ENCODE measurements at regions not wholly inside any gene's neighbourhood (a gene's known extent, or its start where the extent isn't known, plus 50 kb on each side); places are given as distances from the start of the nearest gene placed in this dataset.

DNA sequence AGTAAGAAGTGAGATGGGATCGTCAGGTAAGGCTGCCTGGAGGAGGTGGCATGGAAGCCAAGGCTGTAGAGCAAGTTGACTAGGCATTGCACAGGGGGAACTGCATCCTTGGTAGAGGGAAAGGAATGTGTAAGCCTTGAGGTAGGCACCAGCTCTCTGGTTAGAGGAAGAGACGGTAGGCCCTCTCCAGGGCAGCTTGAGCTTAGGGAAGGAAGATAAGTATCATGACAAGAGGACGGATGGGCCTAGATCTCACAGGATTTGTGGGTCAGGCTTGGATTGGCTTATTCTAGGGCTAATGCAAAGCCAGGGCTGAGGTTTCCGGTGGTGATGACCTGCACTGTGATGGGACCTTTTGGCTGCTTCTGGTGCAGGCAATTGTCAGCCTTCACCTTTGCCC, 1035.8 kb downstream of the TBC1D22A start:
- intact Hi-C loops (cut with micrococcal nuclease) = no loop called here
- Mint-ChIP-seq H3K36me3 (ENCODE audit: low read depth) (no peaks in the 10 kb centered on the region), H3K4me3 (no peak overlapping the region), H3K4me1 (ENCODE audit: low read depth) (no peaks in the 10 kb centered on the region), H3K27ac (no peak overlapping the region), H3K27me3 (ENCODE audit: low read depth) (peaks cover 9% of the 10 kb centered on the region), H3K9me3 (no peaks in the 10 kb centered on the region)
- CTCF ChIA-PET = no interaction called here
- no peak for DNase-seq

DNA sequence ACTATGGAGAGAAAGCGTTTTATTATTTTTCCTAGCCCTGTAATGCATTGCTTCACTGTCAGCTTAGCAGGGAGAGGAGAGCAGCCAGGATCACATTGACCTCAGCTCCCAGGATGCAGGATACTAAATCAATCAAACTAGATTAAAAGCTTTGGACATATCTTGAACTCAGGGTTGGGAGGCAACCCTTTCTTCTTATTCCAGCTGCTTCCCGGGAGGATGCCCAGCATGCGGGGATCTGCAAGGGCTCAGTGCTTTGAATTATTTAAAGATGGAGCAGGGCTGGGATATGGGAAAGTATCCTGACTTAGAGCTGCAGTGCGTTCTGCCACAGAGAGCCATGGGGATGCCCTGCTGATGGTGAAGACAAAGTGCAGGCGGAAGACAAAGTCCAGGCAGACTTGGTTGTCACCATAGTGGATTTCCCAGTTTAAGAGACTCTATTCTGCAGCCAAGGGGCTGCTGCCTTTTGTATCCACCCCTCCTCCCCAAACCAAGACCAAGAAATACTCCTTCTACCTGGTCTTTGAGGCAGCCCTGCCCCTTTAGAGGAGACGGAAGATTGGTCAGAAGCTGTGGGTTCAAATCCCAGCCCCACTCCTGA, 1035.0 kb downstream of the TBC1D22A start:
- CTCF ChIA-PET = no interaction called here
- Mint-ChIP-seq H3K4me3 (no peak overlapping the region), H3K9me3 (no peaks in the 10 kb centered on the region), H3K27ac (no peak overlapping the region), H3K4me1 (ENCODE audit: low read depth) (no peaks in the 10 kb centered on the region), H3K36me3 (ENCODE audit: low read depth) (no peaks in the 10 kb centered on the region), H3K27me3 (ENCODE audit: low read depth) (peaks cover 9% of the 10 kb centered on the region)
- no peak for DNase-seq
- intact Hi-C loops (cut with micrococcal nuclease) = no loop called here

DNA sequence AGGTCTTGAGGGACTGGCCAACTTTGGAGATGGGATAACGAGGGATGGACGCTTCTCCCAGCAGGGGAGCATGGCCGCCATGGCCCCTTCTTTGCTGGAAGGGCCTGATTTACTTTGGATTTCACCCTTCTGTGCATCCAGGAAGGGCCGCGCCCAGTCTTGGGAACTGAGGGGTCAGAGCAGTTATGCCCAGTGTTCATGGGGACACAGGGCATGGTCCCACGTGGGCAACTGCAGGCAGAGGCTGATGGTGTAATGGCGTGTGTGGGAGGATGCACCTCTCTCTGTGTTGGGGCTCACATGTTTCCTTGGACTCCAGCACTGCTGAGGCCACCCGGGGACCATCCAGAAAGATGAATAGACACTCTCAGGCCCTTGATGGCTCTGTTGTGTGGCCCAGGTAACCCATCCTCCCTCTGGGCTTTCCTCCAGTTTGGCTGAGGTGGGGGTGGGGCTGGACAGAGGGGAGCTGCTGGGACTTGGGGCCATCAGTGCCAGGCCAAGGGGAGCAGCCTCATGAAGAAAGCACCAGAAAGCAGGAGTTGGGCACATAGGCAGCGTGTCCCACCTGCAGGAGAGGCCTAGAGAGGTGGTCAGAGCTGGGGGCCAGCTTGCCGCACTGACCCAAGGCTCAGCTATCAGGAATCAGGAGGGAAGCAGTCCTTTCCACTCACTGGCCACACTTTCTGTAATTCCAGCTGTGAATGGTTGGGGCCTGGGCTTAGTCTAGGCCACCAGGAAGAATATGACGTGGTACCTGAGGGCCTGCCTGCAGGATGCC, 1033.9 kb downstream of the TBC1D22A start:
- Mint-ChIP-seq H3K27ac (no peak overlapping the region), H3K27me3 (ENCODE audit: low read depth) (no peaks in the 10 kb centered on the region), H3K4me1 (ENCODE audit: low read depth) (no peaks in the 10 kb centered on the region), H3K9me3 (no peaks in the 10 kb centered on the region), H3K4me3 (no peak overlapping the region), H3K36me3 (ENCODE audit: low read depth) (no peaks in the 10 kb centered on the region)
- intact Hi-C loops (cut with micrococcal nuclease) = no loop called here
- CTCF ChIA-PET = no interaction called here
- no peak for DNase-seq

DNA sequence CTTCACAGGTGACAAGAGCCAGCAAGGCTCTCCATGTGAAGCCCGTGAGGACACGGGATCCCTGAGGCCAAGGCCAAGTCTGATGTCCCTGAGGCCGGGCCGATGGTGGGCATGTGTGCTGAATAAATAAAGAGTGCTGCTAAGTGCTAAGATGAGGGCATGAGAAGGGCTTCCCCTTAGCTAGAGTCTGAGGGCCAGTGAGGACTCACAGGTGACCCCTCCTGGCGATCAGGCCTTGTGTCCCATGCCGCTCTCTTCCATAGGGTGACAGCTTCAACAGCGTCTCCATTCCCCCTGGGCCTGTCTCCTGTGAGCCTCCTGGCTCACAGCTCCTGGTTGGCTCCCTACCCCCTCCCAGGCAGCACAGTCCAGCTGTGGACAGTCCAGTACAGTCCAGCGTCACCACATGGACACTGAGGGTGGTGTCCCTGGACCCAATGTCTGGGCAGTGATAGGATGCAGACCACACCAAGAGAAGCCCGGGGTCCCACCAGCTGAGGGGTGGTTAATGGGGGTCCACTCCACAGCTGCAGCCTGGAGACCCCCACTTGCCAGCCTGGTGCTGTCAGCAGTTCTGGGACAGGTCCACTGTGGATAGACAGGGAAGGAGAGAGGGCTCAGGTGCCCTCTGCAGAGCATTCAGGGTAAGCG, 1033.2 kb downstream of the TBC1D22A start:
- Mint-ChIP-seq H3K9me3 (no peaks in the 10 kb centered on the region), H3K27me3 (ENCODE audit: low read depth) (no peaks in the 10 kb centered on the region), H3K4me3 (no peak overlapping the region), H3K36me3 (ENCODE audit: low read depth) (no peaks in the 10 kb centered on the region), H3K4me1 (ENCODE audit: low read depth) (no peaks in the 10 kb centered on the region), H3K27ac (no peak overlapping the region)
- intact Hi-C loops (cut with micrococcal nuclease) = no loop called here
- no peak for DNase-seq
- CTCF ChIA-PET = no interaction called here

- no peak overlapping the region for H3K27ac Mint-ChIP-seq
- H3K9me3 Mint-ChIP-seq = no peaks in the 10 kb centered on the region
- DNase-seq = no peak
- H3K36me3 Mint-ChIP-seq (ENCODE audit: low read depth) = no peaks in the 10 kb centered on the region
- CTCF ChIA-PET = no interaction called here
- H3K27me3 Mint-ChIP-seq (ENCODE audit: low read depth) = no peaks in the 10 kb centered on the region
- no peaks in the 10 kb centered on the region for H3K4me1 Mint-ChIP-seq (ENCODE audit: low read depth)
- intact Hi-C loops (cut with micrococcal nuclease) = no loop called here
- H3K4me3 Mint-ChIP-seq = no peak overlapping the region
Measured at GRCh38 chr22:47794851-47795250, 1032.4 kb downstream of the TBC1D22A start.

DNA sequence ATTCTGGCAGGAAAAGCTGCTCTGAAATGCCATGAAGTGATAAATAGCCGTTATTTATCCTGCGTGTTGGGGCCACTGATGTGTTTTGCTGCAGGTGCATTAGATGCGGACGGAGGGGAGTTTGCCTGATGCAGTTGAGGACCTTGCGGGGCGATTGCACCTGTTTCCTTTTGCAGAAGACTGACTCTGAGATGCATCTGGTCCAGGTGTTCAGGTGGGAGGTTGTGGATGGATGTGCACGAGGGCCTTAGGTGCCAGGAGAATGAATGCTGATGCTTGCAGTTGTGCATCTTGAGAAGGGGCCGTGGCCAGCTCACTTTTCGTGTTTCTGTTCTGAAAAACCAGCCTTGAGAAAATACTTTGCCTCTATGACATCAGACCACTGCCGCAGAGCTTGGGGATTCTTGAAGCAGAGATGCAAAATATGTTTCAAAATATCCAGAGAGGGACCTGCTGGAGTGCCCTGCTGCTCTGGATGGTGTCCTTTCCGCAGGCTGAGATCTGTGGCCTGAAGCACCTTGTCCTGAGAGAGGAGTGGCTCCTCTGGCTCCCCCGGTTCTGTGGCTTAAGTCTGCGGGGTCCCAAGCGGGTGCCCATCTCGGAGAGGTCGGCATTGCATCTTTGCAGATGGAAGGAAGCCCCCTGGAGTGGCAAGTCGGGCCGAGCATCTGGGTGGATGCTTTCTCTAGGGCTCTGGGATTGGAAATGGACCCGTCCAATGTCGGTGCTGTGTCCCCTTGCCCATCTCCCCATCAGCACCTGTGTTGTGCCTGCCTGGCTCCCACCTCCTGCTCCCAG, 1031.1 kb downstream of the TBC1D22A start:
- H3K4me1 Mint-ChIP-seq (ENCODE audit: low read depth) = no peaks in the 10 kb centered on the region
- H3K9me3 Mint-ChIP-seq = no peaks in the 10 kb centered on the region
- intact Hi-C loops (cut with micrococcal nuclease) = no loop called here
- peaks cover under 1% of the 10 kb centered on the region for H3K27me3 Mint-ChIP-seq (ENCODE audit: low read depth)
- H3K4me3 Mint-ChIP-seq = no peak overlapping the region
- CTCF ChIA-PET = no interaction called here
- no peaks in the 10 kb centered on the region for H3K36me3 Mint-ChIP-seq (ENCODE audit: low read depth)
- DNase-seq = no peak
- H3K27ac Mint-ChIP-seq = no peak overlapping the region

- H3K4me1 Mint-ChIP-seq (ENCODE audit: low read depth) = no peaks in the 10 kb centered on the region
- peaks cover 10% of the 10 kb centered on the region for H3K27me3 Mint-ChIP-seq (ENCODE audit: low read depth)
- no peak for DNase-seq
- H3K36me3 Mint-ChIP-seq (ENCODE audit: low read depth) = no peaks in the 10 kb centered on the region
- peaks cover 3% of the 10 kb centered on the region for H3K9me3 Mint-ChIP-seq
- H3K27ac Mint-ChIP-seq = no peak overlapping the region
- CTCF ChIA-PET = no interaction called here
- no peak overlapping the region for H3K4me3 Mint-ChIP-seq
- intact Hi-C loops (cut with micrococcal nuclease) = no loop called here
Measured at GRCh38 chr22:47789171-47789570, 1026.7 kb downstream of the TBC1D22A start.

- H3K4me1 Mint-ChIP-seq (ENCODE audit: low read depth) = no peaks in the 10 kb centered on the region
- peaks cover 10% of the 10 kb centered on the region for H3K27me3 Mint-ChIP-seq (ENCODE audit: low read depth)
- H3K36me3 Mint-ChIP-seq (ENCODE audit: low read depth) = no peaks in the 10 kb centered on the region
- H3K4me3 Mint-ChIP-seq = no peak overlapping the region
- intact Hi-C loops (cut with micrococcal nuclease) = no loop called here
- no peak for DNase-seq
- H3K27ac Mint-ChIP-seq = no peak overlapping the region
- peaks cover 3% of the 10 kb centered on the region for H3K9me3 Mint-ChIP-seq
- CTCF ChIA-PET = no interaction called here
Measured at GRCh38 chr22:47788461-47788860, 1026.0 kb downstream of the TBC1D22A start.

GRCh38 chr22:47787501-47788227, 1025.2 kb downstream of the TBC1D22A start:
- intact Hi-C loops (cut with micrococcal nuclease) = no loop called here
- Mint-ChIP-seq H3K4me1 (ENCODE audit: low read depth) (no peaks in the 10 kb centered on the region), H3K4me3 (no peak overlapping the region), H3K27me3 (ENCODE audit: low read depth) (peaks cover 10% of the 10 kb centered on the region), H3K36me3 (ENCODE audit: low read depth) (no peaks in the 10 kb centered on the region), H3K27ac (no peak overlapping the region), H3K9me3 (peaks cover 3% of the 10 kb centered on the region)
- CTCF ChIA-PET = no interaction called here
- DNase-seq = no peak

DNA sequence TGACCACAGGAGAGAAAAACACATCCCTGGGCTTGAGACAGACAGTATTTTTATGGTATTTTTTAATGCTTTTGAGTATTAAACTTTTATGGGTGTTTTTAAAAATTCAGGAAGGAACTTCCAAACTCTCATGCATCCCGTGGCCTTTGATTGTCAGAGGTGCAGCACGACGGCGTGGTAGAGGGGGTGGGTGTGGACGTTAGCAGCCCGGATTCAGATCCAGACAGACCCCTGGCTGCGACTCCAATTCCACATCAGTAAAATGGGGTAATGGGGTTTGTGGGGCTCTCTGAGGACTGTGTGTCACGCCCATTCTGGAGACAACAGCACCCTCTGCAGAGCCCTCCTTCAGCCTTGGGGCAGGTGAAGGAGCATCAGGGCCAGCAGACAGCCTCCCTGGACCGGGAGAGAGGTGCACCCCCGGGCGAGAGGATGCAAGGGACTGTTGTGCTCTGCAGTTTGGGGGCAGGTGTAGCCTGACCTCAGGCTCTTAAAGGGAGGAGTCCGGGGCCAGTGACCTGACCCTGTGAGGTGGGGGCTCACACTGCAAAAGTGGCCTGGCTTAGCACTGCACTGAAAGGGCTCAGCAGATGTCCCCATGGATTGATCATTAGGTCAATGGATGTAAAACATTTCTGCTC, 1024.3 kb downstream of the TBC1D22A start:
- H3K36me3 Mint-ChIP-seq (ENCODE audit: low read depth) = no peaks in the 10 kb centered on the region
- CTCF ChIA-PET = no interaction called here
- H3K4me3 Mint-ChIP-seq = no peak overlapping the region
- no peak overlapping the region for H3K27ac Mint-ChIP-seq
- DNase-seq = no peak
- H3K27me3 Mint-ChIP-seq (ENCODE audit: low read depth) = peaks cover 16% of the 10 kb centered on the region
- intact Hi-C loops (cut with micrococcal nuclease) = no loop called here
- H3K9me3 Mint-ChIP-seq = peaks cover 3% of the 10 kb centered on the region
- no peaks in the 10 kb centered on the region for H3K4me1 Mint-ChIP-seq (ENCODE audit: low read depth)

DNA sequence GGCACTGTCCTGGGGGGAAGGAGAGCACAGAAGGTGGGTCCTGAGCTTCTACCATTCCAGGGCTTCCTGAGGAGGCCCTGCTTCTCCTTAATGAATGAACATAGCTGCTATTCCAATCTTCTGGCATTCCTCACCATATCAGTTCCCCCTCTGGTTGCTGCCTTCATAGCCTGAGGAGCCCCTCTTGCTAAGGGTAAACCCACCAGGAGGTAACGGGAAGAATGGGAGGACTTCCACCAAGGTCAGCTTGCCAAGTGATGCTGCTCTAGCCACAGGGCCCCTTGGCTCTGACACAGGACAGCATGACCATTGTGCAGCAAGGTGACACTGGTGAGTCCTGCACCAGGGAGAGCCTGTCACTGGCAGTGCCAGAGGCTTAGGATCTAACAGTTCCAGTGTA, 1022.5 kb downstream of the TBC1D22A start:
- DNase-seq = no peak
- no peaks in the 10 kb centered on the region for H3K4me1 Mint-ChIP-seq (ENCODE audit: low read depth)
- H3K9me3 Mint-ChIP-seq = peaks cover 3% of the 10 kb centered on the region
- H3K27ac Mint-ChIP-seq = no peak overlapping the region
- intact Hi-C loops (cut with micrococcal nuclease) = no loop called here
- H3K27me3 Mint-ChIP-seq (ENCODE audit: low read depth) = peaks cover 16% of the 10 kb centered on the region
- H3K4me3 Mint-ChIP-seq = no peak overlapping the region
- CTCF ChIA-PET = no interaction called here
- no peaks in the 10 kb centered on the region for H3K36me3 Mint-ChIP-seq (ENCODE audit: low read depth)

All from activated naive CD4-positive, alpha-beta T cell treated with anti-CD3 and anti-CD28 coated beads for 36 hours (primary cell).